GM19455 (cell line): ENCODE measurements at regions not wholly inside any gene's neighbourhood (a gene's known extent, or its start where the extent isn't known, plus 50 kb on each side); places are given as distances from the start of the nearest gene placed in this dataset.

Experiments
- ATAC-seq: cut with Tn5 transposase; IDR thresholded peaks from one replicate; pipeline ENCODE4 v1.9.1; 2021; ENCODE audit not compliant: unreplicated experiment

GRCh38 chr3:105304487-105304886, 62.2 kb upstream of the ALCAM start:
- ATAC-seq, result no peak

- ATAC-seq, result no peak
These were observed 51.6 kb upstream of the ALCAM start for GRCh38 chr3:105315144-105315543.

GRCh38 chr3:105315815-105316214, 50.9 kb upstream of the ALCAM start:
- ATAC-seq, result no peak

- ATAC-seq, result no peak
These were observed 50.4 kb upstream of the ALCAM start for GRCh38 chr3:105316331-105316730.
